Lung (tissue), 11 donors: ENCODE measurements at regions not wholly inside any gene's neighbourhood (a gene's known extent, or its start where the extent isn't known, plus 50 kb on each side); places are given as distances from the start of the nearest gene placed in this dataset.

Experiments
- ATAC-seq: fragments of 200-7000 bp; cut with Tn5 transposase; one replicate; pipeline ENCODE4 v1.9.1; 2020; ENCODE audit warnings: moderate number of reproducible peaks; ENCODE audit not compliant: insufficient read depth, low FRiP score
- DNase-seq, 3 donors: peaks; one replicate each; pipeline ENCODE4 v3.0.0-alpha.2; 2013 to 2017
- H3K27ac ChIP-seq, 2 donors: one replicate each; pipeline ENCODE4 v1.5.1; 2013; ENCODE audit warnings: mild to moderate bottlenecking in 2 of 2, moderate library complexity in 2 of 2, control low read depth in 1 of 2, inconsistent platforms in 1 of 2, low read depth in 1 of 2, low read length in 1 of 2
- H3K27me3 ChIP-seq, 3 donors: one replicate each; pipeline ENCODE4 v1.5.1; 2013; ENCODE audit warnings: low read length in 2 of 3; ENCODE audit not compliant: control insufficient read depth in 3 of 3, insufficient read depth in 3 of 3
- H3K36me3 ChIP-seq, 4 donors: one replicate each; pipeline ENCODE4 v1.5.1; 2013; ENCODE audit warnings: low read length in 4 of 4, mild to moderate bottlenecking in 1 of 4, moderate library complexity in 1 of 4; ENCODE audit not compliant: control insufficient read depth in 4 of 4, insufficient read depth in 4 of 4
- H3K4me1 ChIP-seq, 5 donors: one replicate each; pipeline ENCODE4 v1.5.1; 2013; ENCODE audit warnings: low read length in 5 of 5, mild to moderate bottlenecking in 2 of 5, moderate library complexity in 1 of 5; ENCODE audit not compliant: control insufficient read depth in 5 of 5, insufficient read depth in 5 of 5
- H3K4me3 ChIP-seq: one replicate; pipeline ENCODE4 v1.5.1; 2013; ENCODE audit warnings: mild to moderate bottlenecking, control low read depth, moderate library complexity
- H3K9ac ChIP-seq, 2 donors: one replicate each; pipeline ENCODE4 v1.5.1; 2013; ENCODE audit warnings: low read length in 2 of 2, control low read depth in 1 of 2; ENCODE audit not compliant: insufficient read depth in 1 of 2
- H3K9me3 ChIP-seq, 4 donors: one replicate each; pipeline ENCODE4 v1.5.1; 2013; ENCODE audit warnings: low read length in 3 of 4, mild to moderate bottlenecking in 1 of 4, moderate library complexity in 1 of 4; ENCODE audit not compliant: control insufficient read depth in 4 of 4, insufficient read depth in 3 of 4
- WGBS, 2 donors: extraction: QIAGEN DNeasy Blood & Tissue Kit; methylation state at CpG; one replicate each; pipeline ENCODE4 v1.1.7; 2013; 5-methylcytosine and 5-hydroxymethylcytosine counted together
- TF ChIP-seq, protein P1 (sequence below): IDR thresholded peaks from 2 replicates; pipeline ENCODE4 v1.5.1; 2012; ENCODE audit warnings: mild to moderate bottlenecking; ENCODE audit errors: control extremely low read depth, extremely low read depth
- donor health status: control.
- donor health status: control.
- donor health status: Bipolar disorder and iron deficiency.
- donor health status: healthy.
- donor health status: DM: yes; HTN: yes; CAD: no.

DNA sequence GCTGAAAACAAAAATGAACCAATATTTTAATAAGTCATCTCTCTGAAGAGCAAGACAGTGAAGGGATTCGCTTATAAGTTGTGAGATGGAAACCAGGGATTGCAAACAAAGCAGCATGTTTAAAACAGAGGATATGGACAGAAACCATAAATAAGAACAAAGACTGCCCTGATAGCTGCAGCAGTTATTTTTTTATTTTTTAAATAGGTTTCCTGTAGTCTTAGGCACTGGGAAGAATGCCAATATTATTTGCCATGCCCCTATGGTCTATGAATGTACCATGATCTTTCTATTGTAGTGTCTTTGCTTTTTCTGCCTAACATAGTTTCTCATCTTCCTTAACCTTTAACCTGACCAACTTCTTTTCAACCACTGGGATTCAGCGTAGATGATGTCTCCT lies 1334.0 kb upstream of the NRXN1 start:
- 82 to 85% methylated on average over 2 of the region's 2 CpGs for WGBS, 2 donors
- H3K9me3 ChIP-seq: peaks cover 0 to 5% (median under 1%) of the 10 kb centered on the region in 4 donors

DNA sequence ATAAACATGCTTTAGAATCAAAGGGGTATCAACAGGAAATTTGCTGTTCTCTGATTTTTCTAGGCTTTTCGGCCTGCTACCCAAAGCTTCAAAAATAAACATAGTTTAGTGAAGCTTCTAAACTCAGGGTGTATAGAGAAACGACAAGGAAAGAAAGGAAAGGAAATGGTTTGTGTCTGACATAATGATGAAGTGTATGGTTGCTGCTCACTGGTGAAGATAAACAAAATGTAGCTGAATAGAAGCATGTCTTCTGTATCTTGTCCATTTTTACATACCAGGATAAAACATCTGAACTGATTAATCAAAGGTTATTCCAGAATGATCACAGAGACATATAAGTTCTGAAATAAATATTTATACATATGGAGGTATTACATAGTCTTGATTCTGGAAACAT lies 1324.6 kb upstream of the NRXN1 start:
- DNase-seq: peak in 2 of 3 donors; percentile 37 to 50
- WGBS, 2 donors: 12 to 23% methylated on average over 2 of the region's 2 CpGs
- H3K27me3 ChIP-seq: no peaks in the 10 kb centered on the region

More for the DNA sequence above, 1334.0 kb upstream of the NRXN1 start:
- ATAC-seq (no peak), DNase-seq (no peak)
- no peak overlapping the region for H3K27ac ChIP-seq
- no peaks in the 10 kb centered on the region for H3K4me1 ChIP-seq
- TF ChIP-seq, protein P1, sequence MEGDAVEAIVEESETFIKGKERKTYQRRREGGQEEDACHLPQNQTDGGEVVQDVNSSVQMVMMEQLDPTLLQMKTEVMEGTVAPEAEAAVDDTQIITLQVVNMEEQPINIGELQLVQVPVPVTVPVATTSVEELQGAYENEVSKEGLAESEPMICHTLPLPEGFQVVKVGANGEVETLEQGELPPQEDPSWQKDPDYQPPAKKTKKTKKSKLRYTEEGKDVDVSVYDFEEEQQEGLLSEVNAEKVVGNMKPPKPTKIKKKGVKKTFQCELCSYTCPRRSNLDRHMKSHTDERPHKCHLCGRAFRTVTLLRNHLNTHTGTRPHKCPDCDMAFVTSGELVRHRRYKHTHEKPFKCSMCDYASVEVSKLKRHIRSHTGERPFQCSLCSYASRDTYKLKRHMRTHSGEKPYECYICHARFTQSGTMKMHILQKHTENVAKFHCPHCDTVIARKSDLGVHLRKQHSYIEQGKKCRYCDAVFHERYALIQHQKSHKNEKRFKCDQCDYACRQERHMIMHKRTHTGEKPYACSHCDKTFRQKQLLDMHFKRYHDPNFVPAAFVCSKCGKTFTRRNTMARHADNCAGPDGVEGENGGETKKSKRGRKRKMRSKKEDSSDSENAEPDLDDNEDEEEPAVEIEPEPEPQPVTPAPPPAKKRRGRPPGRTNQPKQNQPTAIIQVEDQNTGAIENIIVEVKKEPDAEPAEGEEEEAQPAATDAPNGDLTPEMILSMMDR: no peak
- no peaks in the 10 kb centered on the region for H3K27me3 ChIP-seq
- H3K4me3 ChIP-seq: no peak overlapping the region
- H3K36me3 ChIP-seq: no peaks in the 10 kb centered on the region
- no peak overlapping the region for H3K9ac ChIP-seq

DNA sequence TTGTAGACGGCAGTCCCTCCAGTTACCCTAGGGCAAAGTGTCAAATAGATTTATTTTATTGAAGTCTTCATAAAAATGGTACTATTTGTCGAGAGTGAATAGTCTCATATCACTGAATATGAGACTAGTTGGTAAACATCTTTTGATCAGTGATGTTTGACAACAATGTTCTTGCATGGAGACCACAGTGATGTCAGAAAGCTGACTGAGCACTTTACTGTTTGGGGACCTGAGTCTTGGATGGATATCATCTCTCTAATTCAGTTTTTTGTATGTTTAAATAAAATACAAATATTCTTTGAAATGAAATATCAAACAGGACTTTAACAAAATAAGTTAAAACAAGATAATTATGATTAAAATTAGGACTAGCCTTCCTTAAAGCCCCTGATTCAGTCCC lies 1315.4 kb upstream of the NRXN1 start:
- TF ChIP-seq, protein P1: no peak
- Histone ChIP-seq H3K9ac (no peak overlapping the region), H3K36me3 (no peaks in the 10 kb centered on the region), H3K9me3 (no peaks in the 10 kb centered on the region), H3K27ac (no peak overlapping the region), H3K27me3 (no peaks in the 10 kb centered on the region), H3K4me1 (no peaks in the 10 kb centered on the region), H3K4me3 (no peak overlapping the region)
- ATAC-seq (no peak), DNase-seq (no peak)
- WGBS, 2 donors: 79 to 86% methylated on average over 2 of the region's 2 CpGs

More for the DNA sequence above, 1324.6 kb upstream of the NRXN1 start:
- TF ChIP-seq, protein P1: no peak
- no peak for ATAC-seq
- Histone ChIP-seq H3K9ac (no peak overlapping the region), H3K36me3 (no peaks in the 10 kb centered on the region), H3K27ac (no peak overlapping the region), H3K9me3 (peaks cover 0 to 5% (median 0%) of the 10 kb centered on the region in 4 donors), H3K4me3 (no peak overlapping the region), H3K4me1 (peaks cover 0 to 6% (median 0%) of the 10 kb centered on the region in 5 donors)

DNA sequence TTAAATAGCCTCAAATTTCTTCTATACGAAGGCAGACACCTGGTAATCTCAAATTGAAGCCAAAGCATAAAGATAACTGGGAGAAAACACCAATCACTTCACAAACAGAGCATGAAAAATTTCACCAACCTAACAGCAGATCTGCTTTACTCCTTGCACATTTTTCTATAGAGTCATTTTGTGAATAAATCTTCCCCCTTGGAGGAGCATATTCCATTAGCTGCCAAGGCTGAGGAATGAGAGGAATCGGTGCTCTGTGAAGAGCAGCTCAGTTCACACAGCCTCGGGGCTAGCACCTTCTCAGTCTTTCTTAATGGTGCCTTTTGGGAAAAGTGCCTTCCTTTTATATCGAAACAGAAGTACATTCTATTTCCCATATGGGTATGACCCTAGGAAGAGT lies 1313.7 kb upstream of the NRXN1 start:
- no peak for ATAC-seq
- WGBS, 2 donors: 67 to 76% methylated on average over 4 of the region's 4 CpGs
- TF ChIP-seq, protein P1: no peak

More for the DNA sequence above, 1313.7 kb upstream of the NRXN1 start:
- Histone ChIP-seq H3K27me3 (no peaks in the 10 kb centered on the region), H3K27ac (no peak overlapping the region), H3K9ac (no peak overlapping the region), H3K4me3 (no peak overlapping the region), H3K4me1 (no peaks in the 10 kb centered on the region), H3K36me3 (no peaks in the 10 kb centered on the region), H3K9me3 (no peaks in the 10 kb centered on the region)
- DNase-seq: no peak
